HepG2 (cell line): ENCODE measurements at regions not wholly inside any gene's neighbourhood (a gene's known extent, or its start where the extent isn't known, plus 50 kb on each side); places are given as distances from the start of the nearest gene placed in this dataset.

ENCODE experiments used
- ATAC-seq: fragments of 200-7000 bp; cut with Tn5 transposase; 3 replicates; pipeline ENCODE4 v1.9.1; 2020; ENCODE audit warnings: mild to moderate bottlenecking, moderate library complexity
- BruUV-seq: library from RNA; stranded (reverse); fragments of 400-500 nt; replicated peaks from 2 replicates; lab custom pipeline; 2021; lab: Mats Ljungman, UMichigan
- CTCF ChIA-PET: fragments of 300-600 bp; formaldehyde crosslinking; extraction: SDS; loops from one replicate; lab custom pipeline; 2021; ENCODE audit warnings: low total read pairs, inconsistent platforms, low intra/inter-chr PET ratio; lab: Yijun Ruan, JAX
- POLR2A ChIA-PET: fragments of 350-600 bp; sonication (Branson Sonifier 250); formaldehyde crosslinking; loops from one replicate; lab custom pipeline; 2020; ENCODE audit warnings: antibody characterized with exemption, inconsistent platforms; lab: Yijun Ruan, JAX
- DNase-seq: peaks from one replicate; pipeline ENCODE4 v3.0.0-alpha.2; 2015; ENCODE audit warnings: low spot score
- FAIRE-seq: peaks from 3 replicates; lab custom pipeline; 2011; peaks lifted over from hg19 to GRCh38; lab: Jason Lieb, UNC
- H2AFZ ChIP-seq: one replicate; pipeline ENCODE4 v1.6.1; 2011; ENCODE audit warnings: low read length, inconsistent platforms
- H3K27ac ChIP-seq: fragments of 300-600 bp; 3 replicates; pipeline ENCODE4 v1.8.0; 2011; ENCODE audit warnings: mixed run types, mild to moderate bottlenecking, mixed read lengths, low read length, inconsistent platforms; ENCODE audit not compliant: insufficient read depth; ENCODE audit errors: extremely low read length
- H3K27me3 ChIP-seq, 2 experiments: fragments of 200-600 bp in 1 of 2; 2 replicates in 1 of 2; 3 replicates in 1 of 2; pipeline versions ENCODE4 v1.6.0 to v1.8.0; 2011; ENCODE audit warnings: low read length in 2 of 2, mild to moderate bottlenecking in 2 of 2, moderate library complexity in 2 of 2, inconsistent platforms in 1 of 2; ENCODE audit not compliant: insufficient read depth in 2 of 2, control insufficient read depth in 1 of 2
- H3K36me3 ChIP-seq, 2 experiments: fragments of 200-600 bp in 1 of 2; replicated peaks in 1 of 2; 2 replicates in 1 of 2; 3 replicates in 1 of 2; pipeline versions ENCODE4 v1.5.1 to v1.8.0; 2011; ENCODE audit warnings: low read length in 2 of 2, inconsistent platforms in 1 of 2; ENCODE audit not compliant: insufficient read depth in 2 of 2, control insufficient read depth in 1 of 2
- H3K4me1 ChIP-seq: 2 replicates; pipeline ENCODE4 v1.5.1; 2012; ENCODE audit warnings: low read length, inconsistent platforms; ENCODE audit not compliant: insufficient read depth
- H3K4me2 ChIP-seq: 2 replicates; pipeline ENCODE4 v1.6.0; 2011; ENCODE audit warnings: low read depth, low read length, inconsistent platforms
- H3K4me3 ChIP-seq, 3 experiments: fragments of 200-600 bp in 1 of 3; sonication (generic), shearing (Covaris generic) in 1 of 3; replicated peaks in 1 of 3; 2 replicates each; pipeline ENCODE4 v1.5.1; 2011 to 2016; ENCODE audit warnings: low read length in 3 of 3, inconsistent platforms in 2 of 3, low read depth in 2 of 3, mild to moderate bottlenecking in 2 of 3, control low read depth in 1 of 3, mixed read lengths in 1 of 3; ENCODE audit not compliant: insufficient read depth in 1 of 3
- H3K79me2 ChIP-seq: one replicate; pipeline ENCODE4 v1.6.1; 2011; ENCODE audit warnings: low read length, inconsistent platforms; ENCODE audit not compliant: insufficient read depth
- H3K9ac ChIP-seq: 2 replicates; pipeline ENCODE4 v1.6.0; 2011; ENCODE audit warnings: mild to moderate bottlenecking, low read depth, low read length, inconsistent platforms; ENCODE audit not compliant: insufficient read depth
- H3K9me3 ChIP-seq: 2 replicates; pipeline ENCODE4 v1.5.1; 2012; ENCODE audit warnings: mild to moderate bottlenecking, low read length
- H4K20me1 ChIP-seq: 2 replicates; pipeline ENCODE4 v1.6.0; 2011; ENCODE audit warnings: inconsistent platforms, mild to moderate bottlenecking, low read length, moderate library complexity; ENCODE audit not compliant: insufficient read depth
- GATAD1 ChIP-seq: IDR thresholded peaks from 2 replicates; pipeline ENCODE4 v1.6.1; 2016; ENCODE audit warnings: missing genetic modification reagents, missing compliant biosample characterization
- HNRNPK ChIP-seq: fragments of 200-400 bp; formaldehyde crosslinking; IDR thresholded peaks from 2 replicates; pipeline ENCODE4 v1.6.1; 2018; ENCODE audit warnings: low read length, low read depth, moderate library complexity, mild to moderate bottlenecking; ENCODE audit not compliant: poor library complexity, severe bottlenecking
- KAT7 ChIP-seq: IDR thresholded peaks from 2 replicates; pipeline ENCODE4 v1.6.1; 2018; ENCODE audit warnings: borderline replicate concordance, missing compliant biosample characterization
- SCMH1 ChIP-seq: sonication (generic); formaldehyde crosslinking; IDR thresholded peaks from 2 replicates; pipeline ENCODE4 v1.9.0; 2021; ENCODE audit warnings: missing genetic modification reagents, mild to moderate bottlenecking, borderline replicate concordance
- YEATS4 ChIP-seq: sonication (generic); formaldehyde crosslinking; IDR thresholded peaks from 2 replicates; pipeline ENCODE4 v1.4.0; 2020; ENCODE audit warnings: missing genetic modification reagents, borderline replicate concordance
- ZNF615 ChIP-seq: sonication (generic); formaldehyde crosslinking; IDR thresholded peaks from 2 replicates; pipeline ENCODE4 v1.5.0; 2020; ENCODE audit warnings: mild to moderate bottlenecking, missing genetic modification reagents, borderline replicate concordance
- ZSCAN25 ChIP-seq: sonication (generic); formaldehyde crosslinking; IDR thresholded peaks from 2 replicates; pipeline ENCODE4 v1.8.0; 2022; ENCODE audit warnings: mild to moderate bottlenecking, missing genetic modification reagents
- WGBS: methylation state at CpG from one replicate; pipeline ENCODE4 v1.1.6; 2017; ENCODE audit warnings: low lambda C conversion rate; 5-methylcytosine and 5-hydroxymethylcytosine counted together
- in situ Hi-C: cut with HindIII; loops from 2 replicates; pipeline ENCODE4 v1.10.0; 2017; ENCODE audit warnings: low pct_unique_long_range_greater_than_20kb; ENCODE audit not compliant: extremely low pct_ligation_motif_present
- intact Hi-C: fragments of 100-400 bp; cut with micrococcal nuclease; formaldehyde crosslinking; loops from one replicate; pipeline ENCODE4 v1.10.0; 2022; ENCODE audit not compliant: unreplicated experiment
- TF ChIP-seq, protein P1 (sequence below): fragments of 450-650 bp; IDR thresholded peaks from 2 replicates; pipeline ENCODE4 v1.6.1; 2017
- TF ChIP-seq, protein P2 (sequence below): sonication (generic); formaldehyde crosslinking; IDR thresholded peaks from 2 replicates; pipeline ENCODE4 v1.9.0; 2021; ENCODE audit warnings: missing genetic modification reagents, borderline replicate concordance

DNA sequence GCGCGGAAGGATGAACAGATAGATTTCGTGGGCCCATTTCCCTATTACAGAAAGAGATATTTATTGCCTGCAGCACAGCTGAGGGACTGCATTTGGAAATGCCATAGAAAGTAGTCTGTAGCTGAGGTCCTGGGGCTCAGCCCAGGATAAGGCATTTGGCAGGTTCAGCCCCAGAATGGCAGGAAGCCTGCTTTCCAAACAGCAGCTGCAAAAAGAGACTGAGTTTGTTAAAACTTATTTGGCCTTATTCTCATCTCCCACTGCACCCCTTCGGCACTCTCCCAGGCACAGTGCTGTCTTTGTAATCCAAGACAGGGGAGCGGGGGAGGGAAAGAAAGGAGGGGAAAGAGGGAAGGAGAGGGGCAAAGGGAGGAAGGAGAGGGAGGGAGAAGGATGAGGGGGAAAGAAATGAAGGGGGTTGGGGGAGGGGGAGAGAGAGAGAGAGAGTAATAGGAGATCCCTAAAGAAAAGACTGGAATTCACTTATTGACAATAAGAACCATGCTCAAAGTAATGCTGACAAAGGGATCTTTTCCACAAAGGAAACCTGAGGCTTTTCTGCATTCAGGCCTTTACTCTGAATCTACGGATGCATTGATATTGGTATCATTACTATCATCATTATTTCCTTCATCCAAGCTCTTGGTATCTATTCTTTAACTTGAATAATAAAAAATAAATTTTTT is 94.0 kb upstream of the LRRN1 start:
- 7% methylated on average over 6 of the region's 6 CpGs for WGBS

DNA sequence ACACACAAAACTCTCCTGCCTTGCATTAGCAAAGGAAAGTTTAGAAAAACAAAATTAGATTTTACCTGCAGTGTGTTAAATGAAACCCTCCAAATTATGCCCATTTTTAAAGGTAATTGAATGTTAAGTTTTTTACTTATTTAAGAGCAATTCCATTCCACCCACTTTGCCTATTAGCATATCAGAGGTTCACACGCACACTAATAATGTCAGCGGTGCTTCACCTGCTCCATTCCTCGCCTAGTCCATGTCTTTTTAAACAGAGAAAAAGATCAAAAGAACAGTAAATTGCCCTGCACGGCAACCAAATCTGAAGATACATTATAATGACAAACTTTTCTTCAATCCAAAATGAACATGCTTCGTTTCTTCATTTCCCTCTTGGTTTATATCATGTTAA is 97.3 kb upstream of the LRRN1 start:
- 40% methylated on average over 5 of the region's 5 CpGs for WGBS
- POLR2A ChIA-PET = no interaction called here
- CTCF ChIA-PET = no interaction called here
- intact Hi-C loops (no loop called here), in situ Hi-C loops (no loop called here)
- no peak overlapping the region for H2AFZ ChIP-seq
- no peak overlapping the region for H3K9ac ChIP-seq
- H3K4me3 ChIP-seq = no peak overlapping the region
- BruUV-seq = no TSS peak
- no peaks in the 10 kb centered on the region for H3K36me3 ChIP-seq
- no peak for FAIRE-seq
- ATAC-seq = no peak
- no peaks in the 10 kb centered on the region for H4K20me1 ChIP-seq
- H3K79me2 ChIP-seq = no peaks in the 10 kb centered on the region
- H3K27me3 ChIP-seq = no peaks in the 10 kb centered on the region
- H3K9me3 ChIP-seq = no peaks in the 10 kb centered on the region
- H3K4me2 ChIP-seq = no peak overlapping the region
- TF ChIP-seq, protein P1, sequence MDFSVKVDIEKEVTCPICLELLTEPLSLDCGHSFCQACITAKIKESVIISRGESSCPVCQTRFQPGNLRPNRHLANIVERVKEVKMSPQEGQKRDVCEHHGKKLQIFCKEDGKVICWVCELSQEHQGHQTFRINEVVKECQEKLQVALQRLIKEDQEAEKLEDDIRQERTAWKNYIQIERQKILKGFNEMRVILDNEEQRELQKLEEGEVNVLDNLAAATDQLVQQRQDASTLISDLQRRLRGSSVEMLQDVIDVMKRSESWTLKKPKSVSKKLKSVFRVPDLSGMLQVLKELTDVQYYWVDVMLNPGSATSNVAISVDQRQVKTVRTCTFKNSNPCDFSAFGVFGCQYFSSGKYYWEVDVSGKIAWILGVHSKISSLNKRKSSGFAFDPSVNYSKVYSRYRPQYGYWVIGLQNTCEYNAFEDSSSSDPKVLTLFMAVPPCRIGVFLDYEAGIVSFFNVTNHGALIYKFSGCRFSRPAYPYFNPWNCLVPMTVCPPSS = no peak
- TF ChIP-seq, protein P2, sequence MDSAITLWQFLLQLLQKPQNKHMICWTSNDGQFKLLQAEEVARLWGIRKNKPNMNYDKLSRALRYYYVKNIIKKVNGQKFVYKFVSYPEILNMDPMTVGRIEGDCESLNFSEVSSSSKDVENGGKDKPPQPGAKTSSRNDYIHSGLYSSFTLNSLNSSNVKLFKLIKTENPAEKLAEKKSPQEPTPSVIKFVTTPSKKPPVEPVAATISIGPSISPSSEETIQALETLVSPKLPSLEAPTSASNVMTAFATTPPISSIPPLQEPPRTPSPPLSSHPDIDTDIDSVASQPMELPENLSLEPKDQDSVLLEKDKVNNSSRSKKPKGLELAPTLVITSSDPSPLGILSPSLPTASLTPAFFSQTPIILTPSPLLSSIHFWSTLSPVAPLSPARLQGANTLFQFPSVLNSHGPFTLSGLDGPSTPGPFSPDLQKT = no peak
- no peak for TF ChIP-seq ZNF615 (CRISPR knock-in tag)
- TF ChIP-seq YEATS4 (CRISPR knock-in tag) = no peak
- no peak for TF ChIP-seq KAT7 (CRISPR knock-in tag)
- no peaks in the 10 kb centered on the region for H3K4me1 ChIP-seq
- DNase-seq = no peak
- no peak overlapping the region for H3K27ac ChIP-seq

More for the DNA sequence above, 94.0 kb upstream of the LRRN1 start:
- Histone ChIP-seq H3K9me3 (no peaks in the 10 kb centered on the region), H4K20me1 (no peaks in the 10 kb centered on the region), H3K4me1 (no peaks in the 10 kb centered on the region), H3K4me3 (no peak overlapping the region), H3K79me2 (no peaks in the 10 kb centered on the region), H3K36me3 (no peaks in the 10 kb centered on the region), H3K27me3 (no peaks in the 10 kb centered on the region), H3K9ac (no peak overlapping the region), H3K4me2 (no peak overlapping the region), H2AFZ (no peak overlapping the region), H3K27ac (no peak overlapping the region)
- ChIA-PET CTCF (no interaction called here), POLR2A (no interaction called here)
- DNase-seq (no peak), FAIRE-seq (no peak), ATAC-seq (no peak)
- intact Hi-C loops = no loop called here
- in situ Hi-C loops = no loop called here
- no TSS peak for BruUV-seq
- TF ChIP-seq ZSCAN25 (CRISPR knock-in tag) = no peak
- no peak for TF ChIP-seq GATAD1 (CRISPR knock-in tag)
- peak; percentile 82 for TF ChIP-seq HNRNPK
- TF ChIP-seq SCMH1 (CRISPR knock-in tag) = no peak
- TF ChIP-seq, all 625 proteins: peak for 1
